ENCODE measurements at regions not wholly inside any gene's neighbourhood (a gene's known extent, or its start where the extent isn't known, plus 50 kb on each side); places are given as distances from the start of the nearest gene placed in this dataset.

DNA sequence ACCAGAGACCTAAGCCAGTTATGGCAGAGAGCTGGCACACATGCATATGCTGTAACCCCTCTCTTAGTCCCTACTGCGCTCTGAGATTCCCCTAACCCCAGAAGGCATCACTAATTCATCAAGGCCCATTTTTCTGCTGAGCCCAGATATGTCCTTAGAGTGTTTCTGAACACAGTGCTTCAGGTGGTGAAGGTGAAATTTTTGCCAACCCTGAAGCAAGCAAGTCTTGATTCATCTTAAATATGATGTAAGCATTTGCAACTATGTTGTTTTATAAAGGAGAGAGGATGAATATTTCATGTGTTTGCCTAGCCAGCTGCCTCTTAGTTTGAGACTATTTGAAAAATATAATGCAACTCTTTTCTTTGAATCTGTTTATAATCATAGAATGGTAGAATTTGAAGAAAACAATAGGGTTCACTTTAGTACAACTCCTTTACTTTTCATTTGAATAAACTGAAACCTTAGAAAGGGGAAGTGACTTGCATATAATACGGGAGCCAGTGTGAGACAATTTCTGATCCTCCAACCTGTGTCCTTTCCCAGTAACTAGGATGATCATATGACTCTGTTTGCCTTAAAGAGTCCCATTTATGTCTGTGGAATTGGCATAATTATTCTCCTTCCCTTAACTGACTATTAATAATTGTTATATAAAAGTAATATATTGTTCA lies 194.3 kb upstream of the MTNR1B start:
- DNase-seq (ENCODE audit: low read depth, low spot score): no peak
- Histone ChIP-seq H2AFZ (ENCODE audit: control insufficient read depth, low read length) (no peak overlapping the region), H3K27ac (ENCODE audit: control insufficient read depth, insufficient read depth, low read length) (no peak overlapping the region), H3K9ac (ENCODE audit: control insufficient read depth, extremely low read depth, insufficient read depth, low read length) (no peak overlapping the region), H3K4me2 (ENCODE audit: control insufficient read depth, extremely low read depth, insufficient read depth, low read depth, low read length) (no peak overlapping the region), H3K4me1 (ENCODE audit: control insufficient read depth, extremely low read depth, insufficient read depth, low read length) (no peaks in the 10 kb centered on the region), H3K79me2 (ENCODE audit: control insufficient read depth, insufficient read depth, low read length) (no peaks in the 10 kb centered on the region), H3K36me3 (ENCODE audit: control insufficient read depth in 2 of 2, extremely low read depth in 1 of 2, insufficient read depth in 2 of 2, low read length in 2 of 2) (no peaks in the 10 kb centered on the region), H3K9me3 (ENCODE audit: control insufficient read depth, low read depth, low read length) (no peaks in the 10 kb centered on the region), H3K27me3 (ENCODE audit: control insufficient read depth, extremely low read depth, insufficient read depth, low read length) (peaks cover 4% of the 10 kb centered on the region), H3K4me3 (ENCODE audit: control insufficient read depth in 2 of 3, extremely low read depth in 1 of 3, insufficient read depth in 2 of 3, low read depth in 1 of 3, low read length in 3 of 3) (no peak overlapping the region), H3K9me1 (ENCODE audit: control insufficient read depth, extremely low read depth, insufficient read depth, low read length) (no peaks in the 10 kb centered on the region), H4K20me1 (ENCODE audit: control insufficient read depth, extremely low read depth, insufficient read depth, low read length) (no peaks in the 10 kb centered on the region)
- TF ChIP-seq, protein P1, sequence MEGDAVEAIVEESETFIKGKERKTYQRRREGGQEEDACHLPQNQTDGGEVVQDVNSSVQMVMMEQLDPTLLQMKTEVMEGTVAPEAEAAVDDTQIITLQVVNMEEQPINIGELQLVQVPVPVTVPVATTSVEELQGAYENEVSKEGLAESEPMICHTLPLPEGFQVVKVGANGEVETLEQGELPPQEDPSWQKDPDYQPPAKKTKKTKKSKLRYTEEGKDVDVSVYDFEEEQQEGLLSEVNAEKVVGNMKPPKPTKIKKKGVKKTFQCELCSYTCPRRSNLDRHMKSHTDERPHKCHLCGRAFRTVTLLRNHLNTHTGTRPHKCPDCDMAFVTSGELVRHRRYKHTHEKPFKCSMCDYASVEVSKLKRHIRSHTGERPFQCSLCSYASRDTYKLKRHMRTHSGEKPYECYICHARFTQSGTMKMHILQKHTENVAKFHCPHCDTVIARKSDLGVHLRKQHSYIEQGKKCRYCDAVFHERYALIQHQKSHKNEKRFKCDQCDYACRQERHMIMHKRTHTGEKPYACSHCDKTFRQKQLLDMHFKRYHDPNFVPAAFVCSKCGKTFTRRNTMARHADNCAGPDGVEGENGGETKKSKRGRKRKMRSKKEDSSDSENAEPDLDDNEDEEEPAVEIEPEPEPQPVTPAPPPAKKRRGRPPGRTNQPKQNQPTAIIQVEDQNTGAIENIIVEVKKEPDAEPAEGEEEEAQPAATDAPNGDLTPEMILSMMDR (optimal IDR thresholded peaks at IDR 0.05 in 1 of 3, IDR thresholded peaks at IDR 0.05 in 1 of 3, conservative IDR thresholded peaks at IDR 0.05 in 1 of 3; ENCODE audit: extremely low read depth in 1 of 3, insufficient read depth in 2 of 3, low read length in 3 of 3): no peak
- no peak for TF ChIP-seq EZH2 (IDR thresholded peaks at IDR 0.05; ENCODE audit: low read length)
- no peak for FAIRE-seq
- dilution Hi-C loops (cut with MboI; ENCODE audit: extremely low pct_ligation_motif_present, low sequenced_read_pairs): no loop called here

DNA sequence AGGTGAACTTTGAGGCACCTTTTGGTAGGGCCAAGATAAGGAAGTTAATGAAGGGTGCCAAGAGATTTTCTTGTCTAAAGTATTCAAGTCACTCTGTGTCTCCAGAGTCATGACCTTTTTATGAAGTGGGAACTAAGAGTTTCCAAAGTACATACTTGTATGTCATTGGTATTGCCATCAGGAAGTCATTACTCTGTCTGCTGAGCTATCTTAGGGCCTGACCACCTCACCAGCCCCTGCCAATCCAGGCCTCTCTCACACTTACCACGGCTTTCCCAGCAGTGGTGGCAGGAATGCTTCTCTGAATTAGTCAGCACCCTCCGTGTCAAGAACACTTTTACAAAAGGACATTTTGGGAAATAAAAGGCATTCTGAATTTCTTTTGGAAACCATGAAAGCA lies 192.8 kb upstream of the MTNR1B start:
- no peaks in the 10 kb centered on the region for H3K9me1 ChIP-seq (ENCODE audit: control insufficient read depth, extremely low read depth, insufficient read depth, low read length)
- H4K20me1 ChIP-seq (ENCODE audit: control insufficient read depth, extremely low read depth, insufficient read depth, low read length): no peaks in the 10 kb centered on the region
- H3K79me2 ChIP-seq (ENCODE audit: control insufficient read depth, insufficient read depth, low read length): no peaks in the 10 kb centered on the region
- H3K9ac ChIP-seq (ENCODE audit: control insufficient read depth, extremely low read depth, insufficient read depth, low read length): no peak overlapping the region
- H3K27me3 ChIP-seq (ENCODE audit: control insufficient read depth, extremely low read depth, insufficient read depth, low read length): peaks cover 4% of the 10 kb centered on the region
- no peak overlapping the region for H3K27ac ChIP-seq (ENCODE audit: control insufficient read depth, insufficient read depth, low read length)
- dilution Hi-C loops (cut with MboI; ENCODE audit: extremely low pct_ligation_motif_present, low sequenced_read_pairs): no loop called here
- TF ChIP-seq, protein P1 (optimal IDR thresholded peaks at IDR 0.05 in 1 of 3, IDR thresholded peaks at IDR 0.05 in 1 of 3, conservative IDR thresholded peaks at IDR 0.05 in 1 of 3; ENCODE audit: extremely low read depth in 1 of 3, insufficient read depth in 2 of 3, low read length in 3 of 3): no peak
- no peak for TF ChIP-seq EZH2 (IDR thresholded peaks at IDR 0.05; ENCODE audit: low read length)
- no peaks in the 10 kb centered on the region for H3K9me3 ChIP-seq (ENCODE audit: control insufficient read depth, low read depth, low read length)
- H3K4me2 ChIP-seq (ENCODE audit: control insufficient read depth, extremely low read depth, insufficient read depth, low read depth, low read length): no peak overlapping the region
- no peak overlapping the region for H2AFZ ChIP-seq (ENCODE audit: control insufficient read depth, low read length)
- no peak for FAIRE-seq
- DNase-seq (ENCODE audit: low read depth, low spot score): no peak
- H3K4me1 ChIP-seq (ENCODE audit: control insufficient read depth, extremely low read depth, insufficient read depth, low read length): no peaks in the 10 kb centered on the region
- no peaks in the 10 kb centered on the region for H3K36me3 ChIP-seq (ENCODE audit: control insufficient read depth in 2 of 2, extremely low read depth in 1 of 2, insufficient read depth in 2 of 2, low read length in 2 of 2)
- H3K4me3 ChIP-seq (ENCODE audit: control insufficient read depth in 2 of 3, extremely low read depth in 1 of 3, insufficient read depth in 2 of 3, low read depth in 1 of 3, low read length in 3 of 3): no peak overlapping the region

All from keratinocyte (primary cell).